Neuronal stem cell (in vitro differentiated cells): ENCODE measurements at regions not wholly inside any gene's neighbourhood (a gene's known extent, or its start where the extent isn't known, plus 50 kb on each side); places are given as distances from the start of the nearest gene placed in this dataset.

Experiments used
- DNase-seq: peaks from one replicate; pipeline ENCODE4 v3.0.0-alpha.2; 2013; ENCODE audit warnings: low spot score
- H2AFZ ChIP-seq: one replicate; pipeline ENCODE4 v1.6.1; 2013; ENCODE audit warnings: mild to moderate bottlenecking, low read length, inconsistent platforms
- H2AK5ac ChIP-seq: 2 replicates; pipeline ENCODE4 v1.6.1; 2013; ENCODE audit warnings: low read depth, mild to moderate bottlenecking, inconsistent platforms, low read length, moderate library complexity, mixed read lengths
- H2BK120ac ChIP-seq: 2 replicates; pipeline ENCODE4 v1.6.1; 2013; ENCODE audit warnings: low read depth, mild to moderate bottlenecking, inconsistent platforms, low read length, moderate library complexity, mixed read lengths
- H2BK12ac ChIP-seq: one replicate; pipeline ENCODE4 v1.6.1; 2013; ENCODE audit warnings: low read length, inconsistent platforms
- H2BK15ac ChIP-seq: 2 replicates; pipeline ENCODE4 v1.6.1; 2013; ENCODE audit warnings: mild to moderate bottlenecking, low read length, inconsistent platforms, mixed read lengths
- H2BK5ac ChIP-seq: one replicate; pipeline ENCODE4 v1.6.1; 2013; ENCODE audit warnings: inconsistent platforms, mild to moderate bottlenecking, low read length, moderate library complexity
- H3K14ac ChIP-seq: one replicate; pipeline ENCODE4 v1.6.1; 2013; ENCODE audit warnings: low read length, inconsistent platforms
- H3K18ac ChIP-seq: 2 replicates; pipeline ENCODE4 v1.6.1; 2013; ENCODE audit warnings: low read length, inconsistent platforms
- H3K23ac ChIP-seq: 2 replicates; pipeline ENCODE4 v1.6.1; 2013; ENCODE audit warnings: low read depth, mild to moderate bottlenecking, mixed read lengths, low read length, inconsistent platforms; ENCODE audit not compliant: poor library complexity
- H3K27ac ChIP-seq: replicated peaks from 3 replicates; pipeline ENCODE4 v1.5.1; 2013; ENCODE audit warnings: low read length, inconsistent platforms
- H3K27me3 ChIP-seq, 3 experiments: 2 replicates each; pipeline ENCODE4 v1.6.1; 2013; ENCODE audit warnings: low read length in 3 of 3, mild to moderate bottlenecking in 2 of 3, inconsistent platforms in 1 of 3, low read depth in 1 of 3, mixed read lengths in 1 of 3, moderate library complexity in 1 of 3; ENCODE audit not compliant: control insufficient read depth in 3 of 3, insufficient read depth in 3 of 3
- H3K36me3 ChIP-seq, 2 donors: replicated peaks in 1 of 2; 2 replicates each; pipeline ENCODE4 v1.6.1; 2013; ENCODE audit warnings: low read length in 2 of 2; ENCODE audit not compliant: control insufficient read depth in 2 of 2, insufficient read depth in 2 of 2
- H3K4ac ChIP-seq: 2 replicates; pipeline ENCODE4 v1.6.1; 2013; ENCODE audit warnings: inconsistent platforms, mild to moderate bottlenecking, low read length, moderate library complexity
- H3K4me1 ChIP-seq, 2 donors: 1 replicate in 1 of 2; 2 replicates in 1 of 2; pipeline ENCODE4 v1.6.1; 2013; ENCODE audit warnings: low read length in 2 of 2, low read depth in 1 of 2; ENCODE audit not compliant: control insufficient read depth in 2 of 2, insufficient read depth in 1 of 2
- H3K4me2 ChIP-seq: one replicate; pipeline ENCODE4 v1.6.1; 2013; ENCODE audit warnings: mild to moderate bottlenecking, low read length, inconsistent platforms; ENCODE audit not compliant: insufficient read depth, poor library complexity, severe bottlenecking
- H3K4me3 ChIP-seq, 2 donors: 2 replicates each; pipeline ENCODE4 v1.5.1; 2013; ENCODE audit warnings: low read length in 2 of 2, mild to moderate bottlenecking in 2 of 2, inconsistent platforms in 1 of 2, moderate library complexity in 1 of 2
- H3K79me1 ChIP-seq: one replicate; pipeline ENCODE4 v1.6.1; 2013; ENCODE audit warnings: low read depth, mild to moderate bottlenecking, inconsistent platforms, low read length, moderate library complexity
- H3K9ac ChIP-seq: one replicate; pipeline ENCODE4 v1.6.1; 2013; ENCODE audit warnings: mild to moderate bottlenecking, low read depth, low read length, inconsistent platforms; ENCODE audit not compliant: poor library complexity
- H3K9me3 ChIP-seq, 2 donors: replicated peaks in 1 of 2; 2 replicates each; pipeline versions ENCODE3 to v1.6.1; 2013; ENCODE audit warnings: low read length in 2 of 2, mild to moderate bottlenecking in 2 of 2, inconsistent platforms in 1 of 2, low read depth in 1 of 2, mixed read lengths in 1 of 2, moderate library complexity in 1 of 2; ENCODE audit not compliant: control insufficient read depth in 2 of 2, insufficient read depth in 1 of 2
- H4K8ac ChIP-seq: one replicate; pipeline ENCODE4 v1.6.1; 2013; ENCODE audit warnings: low read depth, mild to moderate bottlenecking, inconsistent platforms, low read length, moderate library complexity
- H4K91ac ChIP-seq: one replicate; pipeline ENCODE4 v1.6.1; 2013; ENCODE audit warnings: low read length, low read depth, mild to moderate bottlenecking, inconsistent platforms; ENCODE audit not compliant: poor library complexity
- WGBS, 2 donors: extraction: QIAGEN DNeasy Blood & Tissue Kit; methylation state at CpG; one replicate each; pipeline ENCODE4 v1.1.7; 2013; ENCODE audit warnings: missing lambda C conversion rate in 2 of 2, mixed read lengths in 1 of 2; ENCODE audit not compliant: insufficient read length in 2 of 2, insufficient replicate concordance in 1 of 2; ENCODE audit errors: extremely low coverage in 2 of 2; 5-methylcytosine and 5-hydroxymethylcytosine counted together

DNA sequence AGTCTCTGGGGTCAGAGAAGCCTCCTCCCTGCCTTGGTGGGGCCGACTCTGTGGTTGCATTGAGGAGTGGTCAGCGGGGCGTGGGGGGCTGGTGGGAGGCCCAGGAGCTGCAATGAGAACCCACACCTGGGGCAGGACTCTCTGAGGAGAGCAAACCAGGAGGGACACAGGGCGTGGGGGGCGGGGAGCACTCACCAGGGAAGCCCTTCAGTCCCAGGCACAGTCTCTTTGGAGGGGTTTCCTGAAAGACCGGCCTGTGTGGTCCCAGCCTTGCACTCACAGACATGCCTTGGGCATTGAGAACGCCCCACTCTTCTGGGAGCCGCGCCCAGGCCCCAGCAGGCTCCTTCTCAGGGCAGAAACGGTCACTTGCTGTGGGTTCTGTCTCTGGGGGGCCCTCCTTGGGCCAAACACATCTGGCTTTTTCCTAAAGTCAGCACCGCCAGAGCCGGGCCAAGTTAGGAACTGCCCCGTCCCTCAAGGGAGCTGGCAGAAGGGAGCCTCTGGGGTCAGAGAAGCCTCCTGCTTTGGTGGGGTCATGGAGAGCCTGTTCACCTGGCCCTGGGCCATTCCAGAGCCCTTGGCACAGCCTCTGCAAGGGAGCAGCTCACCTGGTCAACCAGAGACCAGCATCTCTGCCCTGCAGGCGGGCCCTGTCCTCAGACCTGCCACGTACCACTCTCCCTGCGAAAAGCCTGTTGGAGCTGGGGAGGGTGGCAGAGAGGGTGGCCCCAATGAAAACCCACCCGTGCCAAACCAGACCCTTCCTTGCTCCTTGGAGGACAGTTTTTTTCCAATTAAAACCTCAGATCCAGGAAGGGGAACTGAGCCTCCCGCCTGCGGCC, 59.9 kb upstream of the TTC34 start:
- H3K36me3 ChIP-seq: no peaks in the 10 kb centered on the region
- peak overlapping the region; percentile 53 for H4K91ac ChIP-seq
- H3K4me2 ChIP-seq: no peak overlapping the region
- H2AFZ ChIP-seq: no peak overlapping the region
- H3K4me3 ChIP-seq: no peak overlapping the region
- peak overlapping the region; percentile 92 for H2AK5ac ChIP-seq
- H3K9me3 ChIP-seq: peaks cover 0 to 5% of the 10 kb centered on the region in 2 donors
- peaks cover 0 to 5% of the 10 kb centered on the region in 2 donors for H3K4me1 ChIP-seq
- no CpG with 5 or more reads among the region's 19 CpGs for WGBS, 2 donors
- H3K14ac ChIP-seq: peak overlapping the region; percentile 38
- peak overlapping the region; percentile 89 for H2BK15ac ChIP-seq
- no peak overlapping the region for H3K27ac ChIP-seq
- peak overlapping the region; percentile 85 for H3K18ac ChIP-seq
- H2BK12ac ChIP-seq: no peak overlapping the region
- no peak overlapping the region for H4K8ac ChIP-seq
- H3K27me3 ChIP-seq: peaks cover 0 to 39% (median 0%) of the 10 kb centered on the region in 3 experiments
- no peak overlapping the region for H3K9ac ChIP-seq
- H2BK5ac ChIP-seq: peak overlapping the region; percentile 39
- no peaks in the 10 kb centered on the region for H3K79me1 ChIP-seq
- DNase-seq: no peak
- H3K4ac ChIP-seq: no peak overlapping the region
- no peak overlapping the region for H3K23ac ChIP-seq
- no peak overlapping the region for H2BK120ac ChIP-seq

GRCh38 chr1:2861988-2862813, 60.7 kb upstream of the TTC34 start:
- peaks cover 0 to 39% (median 0%) of the 10 kb centered on the region in 3 experiments for H3K27me3 ChIP-seq
- peaks cover 0 to 5% of the 10 kb centered on the region in 2 donors for H3K9me3 ChIP-seq
- peak overlapping the region; percentile 17 for H3K23ac ChIP-seq
- DNase-seq: no peak
- no peak overlapping the region for H2BK120ac ChIP-seq
- H4K8ac ChIP-seq: no peak overlapping the region
- peak overlapping the region; percentile 39 for H2BK5ac ChIP-seq
- no peak overlapping the region for H2AFZ ChIP-seq
- H3K4me3 ChIP-seq: no peak overlapping the region
- H3K4me2 ChIP-seq: no peak overlapping the region
- no peak overlapping the region for H3K9ac ChIP-seq
- no peak overlapping the region for H4K91ac ChIP-seq
- H2BK12ac ChIP-seq: no peak overlapping the region
- H3K79me1 ChIP-seq: no peaks in the 10 kb centered on the region
- peak overlapping the region; percentile 41 for H3K18ac ChIP-seq
- H3K4me1 ChIP-seq: no peaks in the 10 kb centered on the region
- no peak overlapping the region for H2BK15ac ChIP-seq
- no peak overlapping the region for H3K4ac ChIP-seq
- no peak overlapping the region for H3K14ac ChIP-seq
- no peak overlapping the region for H3K27ac ChIP-seq
- no CpG with 5 or more reads among the region's 35 CpGs for WGBS, 2 donors
- no peaks in the 10 kb centered on the region for H3K36me3 ChIP-seq
- peak overlapping the region; percentile 92 for H2AK5ac ChIP-seq

- peaks cover 0 to 5% of the 10 kb centered on the region in 2 donors for H3K9me3 ChIP-seq
- H2BK15ac ChIP-seq: no peak overlapping the region
- DNase-seq: no peak
- no peak overlapping the region for H3K4me3 ChIP-seq
- peak overlapping the region; percentile 43 for H4K8ac ChIP-seq
- no peak overlapping the region for H3K27ac ChIP-seq
- peak overlapping the region; percentile 71 for H3K14ac ChIP-seq
- H3K18ac ChIP-seq: peak overlapping the region; percentile 48
- H2BK120ac ChIP-seq: no peak overlapping the region
- H3K4ac ChIP-seq: no peak overlapping the region
- WGBS, 2 donors: no CpG with 5 or more reads among the region's 22 CpGs
- H2AK5ac ChIP-seq: peak overlapping the region; percentile 86
- H2BK5ac ChIP-seq: no peak overlapping the region
- no peaks in the 10 kb centered on the region for H3K4me1 ChIP-seq
- H2AFZ ChIP-seq: no peak overlapping the region
- H4K91ac ChIP-seq: no peak overlapping the region
- H3K9ac ChIP-seq: peak overlapping the region; percentile 60
- peaks cover 0 to 36% (median 0%) of the 10 kb centered on the region in 3 experiments for H3K27me3 ChIP-seq
- no peak overlapping the region for H3K4me2 ChIP-seq
- H3K36me3 ChIP-seq: no peaks in the 10 kb centered on the region
- peak overlapping the region; percentile 17 for H3K23ac ChIP-seq
- no peaks in the 10 kb centered on the region for H3K79me1 ChIP-seq
- peak overlapping the region; percentile 16 for H2BK12ac ChIP-seq
These were observed 61.5 kb upstream of the TTC34 start for GRCh38 chr1:2862814-2863647.
